Tibial nerve (tissue), 4 donors: ENCODE measurements at regions not wholly inside any gene's neighbourhood (a gene's known extent, or its start where the extent isn't known, plus 50 kb on each side); places are given as distances from the start of the nearest gene placed in this dataset.

Source experiments
- EP300 ChIP-seq, 2 donors: sonication (generic); formaldehyde crosslinking; IDR thresholded peaks; one replicate each; pipeline ENCODE4 v1.6.1; 2017; ENCODE audit warnings: antibody characterized with exemption in 2 of 2, mild to moderate bottlenecking in 1 of 2
- POLR2A ChIP-seq, 2 donors: fragments of 450-650 bp; IDR thresholded peaks; one replicate each; pipeline ENCODE4 v1.6.1; 2017; ENCODE audit warnings: antibody characterized with exemption in 2 of 2, mild to moderate bottlenecking in 2 of 2, moderate library complexity in 2 of 2
- TF ChIP-seq, protein P1 (sequence below), 5 experiments: fragments of 200-600 bp in 3 of 5; fragments of 450-650 bp in 2 of 5; sonication (generic) in 3 of 5; IDR thresholded peaks; one replicate each; pipeline ENCODE4 v1.5.1; 2016 to 2019; ENCODE audit warnings: antibody characterized with exemption in 5 of 5, mild to moderate bottlenecking in 3 of 5, moderate library complexity in 2 of 5

DNA sequence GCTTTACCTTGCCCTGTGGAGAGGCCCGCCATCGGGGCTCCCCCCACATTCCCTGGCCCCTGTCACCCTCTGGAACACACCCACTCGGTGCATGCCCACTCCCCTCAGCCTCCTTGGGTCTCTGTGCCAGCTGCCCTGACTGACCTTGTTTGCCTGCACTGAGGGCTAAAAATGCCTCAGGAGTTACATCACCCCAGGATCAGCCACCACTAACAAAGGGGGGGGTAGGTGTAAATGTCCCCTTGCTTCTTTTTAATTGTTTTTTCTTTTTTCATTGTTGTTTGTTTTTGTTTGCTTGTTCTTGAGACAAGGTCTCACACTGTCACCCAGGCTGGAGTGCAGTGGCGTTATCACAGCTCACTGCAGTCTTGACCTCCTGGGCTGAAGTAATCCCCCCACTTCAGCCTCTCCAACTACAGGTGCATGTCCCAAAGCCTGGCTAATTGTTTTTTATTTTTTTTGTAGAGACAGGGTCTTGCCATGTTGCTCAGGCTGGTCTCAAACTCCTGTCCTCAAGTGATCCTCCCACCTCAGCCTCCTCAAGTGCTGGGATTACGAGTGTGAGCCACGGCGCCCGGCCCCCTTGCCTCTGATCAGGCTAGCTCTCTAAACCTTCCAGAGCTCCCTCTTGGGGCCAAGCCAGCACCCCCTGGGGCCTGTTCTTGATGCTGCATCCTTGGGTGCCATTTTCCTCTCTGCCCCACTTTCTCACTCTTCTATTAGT, 297.1 kb downstream of the UQCRFS1 start:
- TF ChIP-seq POLR2A (IDR thresholded peaks at IDR 0.05): no peak
- TF ChIP-seq, protein P1, sequence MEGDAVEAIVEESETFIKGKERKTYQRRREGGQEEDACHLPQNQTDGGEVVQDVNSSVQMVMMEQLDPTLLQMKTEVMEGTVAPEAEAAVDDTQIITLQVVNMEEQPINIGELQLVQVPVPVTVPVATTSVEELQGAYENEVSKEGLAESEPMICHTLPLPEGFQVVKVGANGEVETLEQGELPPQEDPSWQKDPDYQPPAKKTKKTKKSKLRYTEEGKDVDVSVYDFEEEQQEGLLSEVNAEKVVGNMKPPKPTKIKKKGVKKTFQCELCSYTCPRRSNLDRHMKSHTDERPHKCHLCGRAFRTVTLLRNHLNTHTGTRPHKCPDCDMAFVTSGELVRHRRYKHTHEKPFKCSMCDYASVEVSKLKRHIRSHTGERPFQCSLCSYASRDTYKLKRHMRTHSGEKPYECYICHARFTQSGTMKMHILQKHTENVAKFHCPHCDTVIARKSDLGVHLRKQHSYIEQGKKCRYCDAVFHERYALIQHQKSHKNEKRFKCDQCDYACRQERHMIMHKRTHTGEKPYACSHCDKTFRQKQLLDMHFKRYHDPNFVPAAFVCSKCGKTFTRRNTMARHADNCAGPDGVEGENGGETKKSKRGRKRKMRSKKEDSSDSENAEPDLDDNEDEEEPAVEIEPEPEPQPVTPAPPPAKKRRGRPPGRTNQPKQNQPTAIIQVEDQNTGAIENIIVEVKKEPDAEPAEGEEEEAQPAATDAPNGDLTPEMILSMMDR (IDR thresholded peaks at IDR 0.05): no peak
- TF ChIP-seq EP300 (IDR thresholded peaks at IDR 0.05): no peak
